Testis (tissue), 2 donors: ENCODE measurements at regions not wholly inside any gene's neighbourhood (a gene's known extent, or its start where the extent isn't known, plus 50 kb on each side); places are given as distances from the start of the nearest gene placed in this dataset.

Experiments used
- CTCF ChIP-seq, 3 experiments: fragments of 450-650 bp in 2 of 3; fragments of 200-600 bp in 1 of 3; sonication (generic) in 1 of 3; IDR thresholded peaks; one replicate each; pipeline ENCODE4 v1.5.1; 2016 to 2019; ENCODE audit warnings: antibody characterized with exemption in 3 of 3, mild to moderate bottlenecking in 2 of 3, moderate library complexity in 1 of 3
- POLR2A ChIP-seq: fragments of 450-650 bp; IDR thresholded peaks from one replicate; pipeline ENCODE4 v1.6.1; 2017; ENCODE audit warnings: antibody characterized with exemption, mild to moderate bottlenecking, moderate library complexity

GRCh38 chr16:65263896-65264295 is 142.0 kb upstream of the CDH11 start:
- TF ChIP-seq CTCF (IDR thresholded peaks at IDR 0.05): no peak
- no peak for TF ChIP-seq POLR2A
